ENCODE measurements at regions not wholly inside any gene's neighbourhood (a gene's known extent, or its start where the extent isn't known, plus 50 kb on each side); places are given as distances from the start of the nearest gene placed in this dataset.
"Not testable (repeated sequence)": the region's sequence is repeated elsewhere in the genome, so short reads cannot be mapped to it uniquely, and the experiment has no call there.

- DNase-seq, result not testable (repeated sequence)
These were observed 64.5 kb upstream of the HTR1E start for GRCh38 chr6:86872810-86873209.

- no peak for DNase-seq
These were observed 65.6 kb upstream of the HTR1E start for GRCh38 chr6:86871681-86872080.

DNA sequence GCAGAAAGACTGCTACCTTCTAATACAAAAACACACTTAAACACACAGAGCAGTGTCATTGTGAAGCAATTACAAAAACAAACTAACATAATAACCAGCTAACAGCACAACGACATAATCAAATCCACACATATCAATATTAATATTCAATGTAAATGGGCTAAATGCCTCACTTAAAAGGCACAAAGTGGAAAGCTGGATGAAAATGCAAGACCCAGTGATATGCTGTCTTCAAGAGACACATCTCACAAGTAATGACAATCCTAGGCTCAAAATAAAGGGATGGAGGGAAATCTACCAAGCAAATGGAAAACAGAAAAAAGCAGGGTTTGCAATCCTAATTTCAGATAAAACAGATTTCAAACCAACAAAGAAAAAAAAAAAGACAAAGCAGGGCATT, 67.8 kb upstream of the HTR1E start:
- DNase-seq, result no peak

- no peak for DNase-seq
These were observed 77.8 kb upstream of the HTR1E start for GRCh38 chr6:86859513-86859912.

DNA sequence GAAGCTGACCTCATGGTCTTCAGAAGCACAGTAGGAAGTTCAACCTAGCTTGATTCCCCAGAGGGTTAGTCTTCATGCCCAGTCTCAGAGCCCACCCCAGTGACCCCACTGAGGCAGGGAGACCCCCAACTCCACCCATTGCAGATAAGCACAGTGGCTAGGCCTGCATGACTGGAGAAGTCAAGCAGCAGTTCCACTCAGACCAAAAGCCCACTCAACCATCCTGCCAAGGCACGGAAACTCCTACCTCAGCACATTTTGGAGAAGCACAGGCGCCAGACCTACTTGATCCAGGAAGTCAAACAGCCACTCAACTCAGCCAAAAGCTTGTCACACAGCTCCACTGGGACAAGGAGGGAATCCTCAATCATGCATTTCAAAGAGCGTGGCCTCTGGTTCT, 78.4 kb upstream of the HTR1E start:
- DNase-seq, result no peak

DNA sequence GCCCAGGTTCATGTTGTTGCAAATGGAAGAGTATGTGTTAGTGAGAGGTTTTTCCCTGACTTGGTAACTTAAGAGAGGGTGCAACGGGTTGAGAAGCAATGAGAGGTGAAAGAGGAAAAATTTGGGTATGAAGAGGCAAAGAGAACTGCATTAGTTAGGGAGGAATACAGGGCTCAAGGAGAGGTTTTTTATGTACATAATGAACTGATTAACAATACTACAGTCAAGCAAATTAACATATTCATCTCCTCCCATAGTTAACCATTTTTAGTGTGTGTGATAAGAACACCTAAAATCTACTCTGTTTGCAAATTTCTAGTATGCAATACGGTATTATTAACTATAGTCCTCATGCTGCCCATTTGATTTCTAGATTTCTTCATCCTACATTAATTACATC, 79.5 kb upstream of the HTR1E start:
- no peak for DNase-seq

DNA sequence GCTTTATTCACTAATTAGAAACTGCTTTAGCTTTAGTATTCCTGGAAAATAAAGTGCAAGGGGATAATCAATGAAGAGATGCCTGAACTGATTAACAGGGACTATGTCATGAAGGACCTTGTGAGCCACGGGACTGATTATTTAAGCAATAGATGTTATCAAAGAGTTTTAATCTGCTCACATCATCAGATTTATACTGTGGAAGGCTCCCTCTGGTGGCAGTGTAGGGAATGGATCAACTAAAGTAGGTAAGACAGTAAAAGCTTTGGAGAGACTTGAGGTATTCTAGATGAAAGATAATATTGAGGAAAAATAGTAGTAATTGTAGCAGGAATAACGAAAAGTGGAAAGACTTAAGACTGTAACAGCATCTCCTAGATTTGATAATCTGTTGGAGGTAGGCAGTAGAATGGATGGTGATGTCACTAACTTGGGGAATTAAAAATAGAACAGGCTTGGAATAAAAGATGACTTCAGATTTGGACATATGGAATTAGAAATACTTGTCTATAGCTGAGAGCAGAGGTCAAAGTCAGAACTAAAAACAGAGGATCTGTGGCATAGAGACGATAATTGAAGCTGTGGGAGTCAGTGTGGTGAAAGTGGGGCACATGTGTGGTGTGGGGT, 80.3 kb upstream of the HTR1E start:
- DNase-seq, result peak; percentile 19 to 24

DNA sequence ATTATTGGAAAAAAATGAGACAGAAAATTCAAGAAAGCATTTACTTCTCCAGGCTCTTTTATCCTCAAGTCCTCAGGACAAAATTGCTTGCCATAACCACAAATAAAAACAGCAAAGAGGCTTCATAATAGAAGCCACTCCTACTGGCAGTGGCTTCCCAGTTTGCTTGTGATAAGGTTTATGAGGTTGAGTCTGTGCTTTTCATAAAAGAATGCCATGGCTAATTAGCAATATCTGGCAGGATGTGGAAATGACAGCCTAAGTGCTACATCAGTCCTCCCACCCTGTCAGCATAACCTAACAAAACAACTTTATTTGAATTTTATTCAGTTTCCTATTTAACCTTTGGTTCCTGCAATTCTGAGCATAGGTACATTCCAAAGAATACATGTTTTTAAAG, 80.9 kb upstream of the HTR1E start:
- no peak for DNase-seq

DNA sequence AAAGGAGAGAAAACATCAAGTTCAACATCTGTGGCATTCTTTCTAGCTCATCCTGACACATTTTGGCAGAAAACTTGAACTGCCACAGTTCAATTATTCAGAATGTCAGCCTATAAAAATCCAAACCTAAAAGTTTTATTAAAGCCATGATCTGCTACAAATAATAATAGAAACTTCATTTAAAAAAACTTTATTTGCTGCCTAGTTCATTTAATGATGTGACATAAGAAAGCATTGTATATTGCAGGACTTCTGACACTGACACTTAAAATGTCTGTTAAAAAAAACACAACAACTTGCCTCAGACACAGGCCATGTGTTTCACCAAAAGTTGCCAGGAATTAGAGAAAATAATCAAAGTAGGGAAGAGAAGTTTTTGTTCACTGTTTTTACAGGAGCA, 88.3 kb upstream of the HTR1E start:
- no peak for DNase-seq

DNA sequence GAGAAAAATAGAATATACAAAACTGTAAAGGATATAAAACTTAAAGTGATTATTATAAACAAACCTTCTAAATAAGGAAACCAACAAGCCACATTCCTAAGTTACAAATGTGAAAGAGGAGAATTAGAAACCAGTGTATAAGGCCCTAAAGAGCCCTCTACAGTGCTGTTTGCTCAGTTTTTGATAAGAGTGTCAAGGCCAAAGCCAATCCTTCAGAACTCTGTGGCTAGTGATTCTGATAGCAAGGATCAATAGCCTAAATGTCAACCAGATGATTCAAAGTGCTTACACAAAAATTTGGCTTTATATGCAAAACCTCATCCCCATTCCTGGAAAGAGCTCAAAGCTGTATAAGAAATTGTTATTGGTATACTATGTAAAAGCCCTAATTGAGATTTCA, 104.6 kb upstream of the HTR1E start:
- DNase-seq, result no peak

DNA sequence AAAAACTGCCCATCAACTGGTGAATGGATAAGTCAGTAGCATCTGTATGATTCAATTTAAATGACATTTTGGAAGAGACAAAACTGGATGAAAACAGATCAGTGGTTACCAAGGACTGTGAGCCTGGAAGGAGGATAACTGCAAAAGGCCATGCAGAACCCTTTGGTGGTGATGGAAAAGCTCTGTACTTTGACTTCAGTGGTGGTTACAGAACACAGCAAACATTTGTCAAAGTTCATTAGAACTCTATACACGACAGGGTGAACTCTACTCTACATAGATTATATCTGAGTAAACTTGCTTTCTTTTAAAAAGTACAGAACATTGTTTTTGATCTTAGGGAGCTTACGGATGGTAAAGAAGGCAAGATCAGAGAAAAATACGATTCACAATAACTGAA, 111.9 kb upstream of the HTR1E start:
- DNase-seq, result no peak

DNA sequence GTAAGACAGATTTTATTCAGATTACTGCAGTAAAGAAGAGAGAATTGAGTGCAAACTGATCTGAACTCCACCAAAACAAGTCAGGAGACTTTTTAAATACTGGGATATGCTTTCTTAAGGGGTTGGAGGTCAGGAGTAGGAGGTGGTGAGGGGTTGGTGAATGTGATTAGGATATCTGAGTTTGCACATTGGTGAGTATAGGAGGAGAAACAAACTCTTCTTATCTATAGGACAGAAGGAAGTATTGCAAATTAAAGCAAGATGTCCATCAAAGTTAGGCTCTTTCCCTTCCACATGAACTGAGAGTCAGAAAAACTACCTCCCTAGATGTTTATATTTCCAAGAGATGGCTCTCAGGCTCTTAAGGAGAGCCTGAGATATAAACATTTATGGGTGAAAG, 114.6 kb upstream of the HTR1E start:
- DNase-seq, result no peak

GRCh38 chr6:86820750-86821149, 116.6 kb upstream of the HTR1E start:
- no peak for DNase-seq

- no peak for DNase-seq
These were observed 143.7 kb upstream of the HTR1E start for GRCh38 chr6:86793649-86794048.

GRCh38 chr6:86791476-86791875, 145.9 kb upstream of the HTR1E start:
- DNase-seq, result no peak

GRCh38 chr6:86789779-86790411, 147.4 kb upstream of the HTR1E start:
- no peak for DNase-seq

- no peak for DNase-seq
These were observed 155.0 kb upstream of the HTR1E start for GRCh38 chr6:86782328-86782727.

DNA sequence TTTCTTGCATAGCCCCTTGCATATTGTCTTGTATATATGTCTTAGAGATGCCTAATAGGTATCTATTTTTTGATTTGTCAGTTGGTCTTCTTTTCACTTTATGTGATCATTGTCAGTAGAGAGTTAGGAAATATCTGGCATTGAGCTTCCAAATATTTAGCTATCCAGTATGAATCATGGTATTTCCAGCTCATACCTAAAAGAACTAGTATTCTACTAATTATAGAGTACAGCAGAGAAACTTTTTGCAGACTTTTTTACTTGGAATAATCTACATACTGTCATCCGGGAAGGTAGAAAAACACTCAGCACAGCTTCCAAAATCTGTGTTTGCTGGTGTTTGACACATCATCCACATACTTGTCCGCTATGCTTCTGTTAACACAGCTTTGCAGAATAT, 156.4 kb upstream of the HTR1E start:
- no peak for DNase-seq

DNA sequence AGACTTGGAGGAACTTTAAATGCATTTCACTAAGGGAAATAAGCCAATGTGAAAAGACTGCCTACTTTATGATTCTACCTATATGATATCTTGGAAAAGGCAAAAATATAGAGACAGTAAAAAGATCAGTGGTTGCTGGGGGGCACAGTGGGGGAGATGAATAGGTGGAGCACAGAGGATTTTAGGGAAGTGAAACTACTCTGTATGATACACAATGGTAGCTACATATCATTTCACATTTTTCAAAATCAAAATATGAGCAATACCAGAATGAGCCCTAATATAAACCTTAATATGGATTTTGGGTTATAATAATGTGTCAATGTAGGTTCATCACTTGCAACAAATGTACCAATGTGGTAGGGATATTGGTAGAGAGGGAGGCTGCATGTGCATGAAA, 161.4 kb upstream of the HTR1E start:
- no peak for DNase-seq

DNA sequence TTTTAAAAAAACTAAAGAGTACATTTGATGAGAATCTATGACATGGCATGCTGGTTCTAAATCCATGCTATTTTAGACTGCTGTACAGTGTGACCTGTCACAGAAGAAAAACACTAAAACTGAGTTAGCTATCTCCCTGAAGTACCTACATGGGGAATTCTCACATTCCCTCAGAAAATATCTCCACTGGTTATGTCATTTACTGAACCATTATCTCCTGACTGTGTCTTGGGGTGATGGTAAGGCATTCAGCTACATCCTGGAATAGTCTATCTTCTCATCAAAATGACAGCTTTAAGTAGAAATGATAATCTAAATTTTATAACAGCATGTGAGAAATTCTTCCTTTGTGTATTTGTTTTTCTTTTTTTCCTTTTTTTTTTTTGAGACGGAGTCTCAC, 172.1 kb upstream of the HTR1E start:
- DNase-seq, result no peak

DNA sequence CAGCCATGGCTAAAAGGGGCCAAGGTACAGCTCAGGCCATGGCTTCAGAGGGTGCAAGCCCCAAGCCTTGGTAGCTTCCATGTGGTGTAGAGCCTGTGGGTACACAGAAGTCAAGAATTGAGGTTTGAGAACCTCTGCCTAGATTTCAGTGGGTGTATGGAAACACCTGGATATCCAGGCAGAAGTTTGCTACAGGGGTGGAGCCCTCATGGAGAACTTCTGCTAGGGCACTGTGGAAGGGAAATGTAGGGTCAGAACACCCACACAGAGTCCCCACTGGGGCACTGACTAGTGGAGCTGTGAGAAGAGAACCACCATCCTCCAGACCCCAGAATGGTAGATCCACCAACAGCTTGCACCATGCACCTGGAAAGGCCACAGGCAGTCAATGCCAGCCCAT, 177.4 kb upstream of the HTR1E start:
- not testable (repeated sequence) for DNase-seq

GRCh38 chr6:86756640-86757229, 180.6 kb upstream of the HTR1E start:
- no peak for DNase-seq

- DNase-seq, result no peak
These were observed 193.3 kb upstream of the HTR1E start for GRCh38 chr6:86744048-86744447.

GRCh38 chr6:86738078-86738477, 199.2 kb upstream of the HTR1E start:
- DNase-seq, result no peak

DNA sequence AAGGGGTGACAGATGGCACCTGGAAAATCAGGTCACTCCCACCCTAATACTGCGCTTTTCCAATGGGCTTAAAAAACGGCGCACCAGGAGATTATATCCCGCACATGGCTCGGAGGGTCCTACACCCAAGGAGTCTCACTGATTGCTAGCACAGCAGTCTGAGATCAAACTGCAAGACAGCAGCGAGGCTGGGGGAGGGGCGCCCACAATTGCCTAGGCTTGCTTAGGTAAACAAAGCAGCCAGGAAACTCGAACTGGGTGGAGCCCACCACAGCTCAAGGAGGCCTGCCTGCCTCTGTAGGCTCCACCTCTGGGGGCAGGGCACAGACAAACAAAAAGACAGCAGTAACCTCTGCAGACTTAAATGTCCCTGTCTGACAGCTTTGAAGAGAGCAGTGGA, 205.7 kb upstream of the HTR1E start:
- not testable (repeated sequence) for DNase-seq
